Type B pancreatic cell (in vitro differentiated cells): ENCODE measurements at regions not wholly inside any gene's neighbourhood (a gene's known extent, or its start where the extent isn't known, plus 50 kb on each side); places are given as distances from the start of the nearest gene placed in this dataset.

Experiments
- DNase-seq: peaks from one replicate; pipeline ENCODE4 v3.0.0; 2021; ENCODE audit warnings: mixed read lengths; ENCODE audit not compliant: unreplicated experiment; ENCODE audit errors: extremely low spot score
- H3K27ac Mint-ChIP-seq: 2 replicates; pipeline ENCODE4 v1.8.0; 2021; ENCODE audit warnings: mild to moderate bottlenecking, mixed read lengths
- H3K27me3 Mint-ChIP-seq: 2 replicates; pipeline ENCODE4 v1.8.0; 2021; ENCODE audit warnings: mixed read lengths
- H3K36me3 Mint-ChIP-seq: 2 replicates; pipeline ENCODE4 v1.8.0; 2021; ENCODE audit warnings: mixed read lengths
- H3K4me1 Mint-ChIP-seq: one replicate; pipeline ENCODE4 v1.8.0; 2021; ENCODE audit warnings: mixed read lengths; ENCODE audit not compliant: unreplicated experiment
- H3K4me3 Mint-ChIP-seq: 2 replicates; pipeline ENCODE4 v1.8.0; 2021; ENCODE audit warnings: mild to moderate bottlenecking, mixed read lengths
- H3K9me3 Mint-ChIP-seq: 2 replicates; pipeline ENCODE4 v1.8.0; 2021; ENCODE audit warnings: mixed read lengths
- TF ChIP-seq, protein P1 (sequence below): fragments of 200-600 bp; sonication (generic); conservative IDR thresholded peaks from 2 replicates; pipeline ENCODE4 v1.5.0; 2021; ENCODE audit warnings: antibody characterized with exemption, mild to moderate bottlenecking

DNA sequence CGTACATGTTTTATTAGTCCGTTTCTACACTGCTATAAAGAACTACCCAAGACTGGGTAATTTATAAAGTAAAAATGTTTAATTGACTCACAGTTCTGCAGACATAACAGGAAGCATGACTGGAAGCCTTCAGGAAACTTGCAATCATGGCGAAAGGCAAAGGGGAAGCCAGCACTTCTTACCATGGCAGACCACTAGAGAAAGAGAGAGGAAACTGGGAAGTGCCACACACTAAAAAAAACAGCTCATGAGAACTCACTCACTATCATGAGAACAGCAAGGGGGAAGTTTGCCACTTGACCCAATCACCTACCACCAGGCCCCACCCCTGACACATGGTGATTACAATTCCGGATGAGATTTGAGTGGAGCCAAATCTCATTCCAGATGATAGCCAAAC lies 466.2 kb downstream of the IRS1 start:
- Mint-ChIP-seq H3K4me1 (peaks cover 8% of the 10 kb centered on the region), H3K4me3 (no peak overlapping the region), H3K27me3 (no peaks in the 10 kb centered on the region), H3K9me3 (no peaks in the 10 kb centered on the region), H3K36me3 (no peaks in the 10 kb centered on the region), H3K27ac (no peak overlapping the region)
- no peak for DNase-seq
- TF ChIP-seq, protein P1, sequence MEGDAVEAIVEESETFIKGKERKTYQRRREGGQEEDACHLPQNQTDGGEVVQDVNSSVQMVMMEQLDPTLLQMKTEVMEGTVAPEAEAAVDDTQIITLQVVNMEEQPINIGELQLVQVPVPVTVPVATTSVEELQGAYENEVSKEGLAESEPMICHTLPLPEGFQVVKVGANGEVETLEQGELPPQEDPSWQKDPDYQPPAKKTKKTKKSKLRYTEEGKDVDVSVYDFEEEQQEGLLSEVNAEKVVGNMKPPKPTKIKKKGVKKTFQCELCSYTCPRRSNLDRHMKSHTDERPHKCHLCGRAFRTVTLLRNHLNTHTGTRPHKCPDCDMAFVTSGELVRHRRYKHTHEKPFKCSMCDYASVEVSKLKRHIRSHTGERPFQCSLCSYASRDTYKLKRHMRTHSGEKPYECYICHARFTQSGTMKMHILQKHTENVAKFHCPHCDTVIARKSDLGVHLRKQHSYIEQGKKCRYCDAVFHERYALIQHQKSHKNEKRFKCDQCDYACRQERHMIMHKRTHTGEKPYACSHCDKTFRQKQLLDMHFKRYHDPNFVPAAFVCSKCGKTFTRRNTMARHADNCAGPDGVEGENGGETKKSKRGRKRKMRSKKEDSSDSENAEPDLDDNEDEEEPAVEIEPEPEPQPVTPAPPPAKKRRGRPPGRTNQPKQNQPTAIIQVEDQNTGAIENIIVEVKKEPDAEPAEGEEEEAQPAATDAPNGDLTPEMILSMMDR: no peak

DNA sequence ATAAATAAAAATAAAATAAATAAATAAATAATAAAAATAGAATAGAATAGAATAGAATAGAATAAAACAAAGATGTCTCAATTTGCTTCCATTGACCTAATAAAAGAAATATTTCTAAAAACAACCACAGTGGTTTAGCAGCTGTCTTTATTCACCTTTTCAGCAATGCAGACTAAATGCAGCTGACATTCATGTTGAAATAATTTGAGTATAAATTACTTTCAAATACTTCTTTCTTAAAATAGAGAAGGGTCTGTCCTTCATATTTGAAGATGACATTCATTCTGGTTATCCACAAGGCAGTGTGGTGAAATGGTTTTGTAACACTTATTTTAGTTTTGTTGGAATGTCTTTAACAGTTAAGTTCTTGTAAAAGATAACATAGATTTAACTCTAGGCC lies 469.4 kb downstream of the IRS1 start:
- H3K9me3 Mint-ChIP-seq: no peaks in the 10 kb centered on the region
- DNase-seq: no peak
- H3K4me3 Mint-ChIP-seq: no peak overlapping the region
- peaks cover 7% of the 10 kb centered on the region for H3K4me1 Mint-ChIP-seq
- H3K27me3 Mint-ChIP-seq: no peaks in the 10 kb centered on the region
- no peaks in the 10 kb centered on the region for H3K36me3 Mint-ChIP-seq
- no peak overlapping the region for H3K27ac Mint-ChIP-seq
- TF ChIP-seq, protein P1: no peak

DNA sequence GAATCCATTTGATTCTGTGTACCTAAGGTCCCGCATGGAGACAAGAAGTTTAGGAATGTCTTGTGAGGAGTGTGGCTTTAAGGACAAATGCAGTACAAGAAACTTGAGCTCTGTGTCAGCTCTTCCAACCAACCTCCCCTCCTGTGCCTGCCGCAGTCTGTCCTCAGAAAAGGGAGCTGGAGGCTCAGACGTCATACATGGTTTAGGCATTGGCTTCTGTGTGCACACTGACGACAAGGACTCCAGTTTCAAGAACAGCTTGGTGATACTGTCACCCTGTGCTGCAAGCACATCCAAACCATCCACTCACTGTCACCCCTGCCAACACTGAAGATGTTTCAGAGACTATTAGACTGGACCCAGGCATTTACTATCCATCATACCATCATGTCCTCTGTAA lies 470.4 kb downstream of the IRS1 start:
- Mint-ChIP-seq H3K9me3 (no peaks in the 10 kb centered on the region), H3K27ac (no peak overlapping the region), H3K4me1 (peaks cover 3% of the 10 kb centered on the region), H3K4me3 (no peak overlapping the region), H3K36me3 (no peaks in the 10 kb centered on the region), H3K27me3 (no peaks in the 10 kb centered on the region)
- DNase-seq: no peak
- TF ChIP-seq, protein P1: no peak

DNA sequence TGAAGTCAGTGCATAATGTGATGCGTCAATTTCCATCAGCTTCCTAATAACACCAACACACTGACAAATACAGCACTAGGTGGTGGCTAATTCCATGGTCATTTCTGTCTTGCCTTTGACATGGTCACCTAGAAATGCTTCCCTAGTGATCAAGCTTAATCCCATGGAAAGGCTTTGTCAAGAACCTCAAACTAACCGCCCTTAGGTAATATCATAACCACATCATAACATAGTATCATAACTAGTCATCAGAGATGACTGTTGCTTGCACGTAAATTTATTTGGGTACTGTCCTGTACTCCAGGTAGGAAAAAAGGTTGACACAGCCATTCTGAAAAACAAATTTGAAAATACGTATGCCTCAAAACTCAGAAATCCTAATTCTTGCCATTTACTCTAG lies 471.8 kb downstream of the IRS1 start:
- DNase-seq: no peak
- Mint-ChIP-seq H3K9me3 (no peaks in the 10 kb centered on the region), H3K27ac (no peak overlapping the region), H3K27me3 (no peaks in the 10 kb centered on the region), H3K36me3 (no peaks in the 10 kb centered on the region), H3K4me1 (peaks cover 3% of the 10 kb centered on the region), H3K4me3 (no peak overlapping the region)
- TF ChIP-seq, protein P1: no peak

DNA sequence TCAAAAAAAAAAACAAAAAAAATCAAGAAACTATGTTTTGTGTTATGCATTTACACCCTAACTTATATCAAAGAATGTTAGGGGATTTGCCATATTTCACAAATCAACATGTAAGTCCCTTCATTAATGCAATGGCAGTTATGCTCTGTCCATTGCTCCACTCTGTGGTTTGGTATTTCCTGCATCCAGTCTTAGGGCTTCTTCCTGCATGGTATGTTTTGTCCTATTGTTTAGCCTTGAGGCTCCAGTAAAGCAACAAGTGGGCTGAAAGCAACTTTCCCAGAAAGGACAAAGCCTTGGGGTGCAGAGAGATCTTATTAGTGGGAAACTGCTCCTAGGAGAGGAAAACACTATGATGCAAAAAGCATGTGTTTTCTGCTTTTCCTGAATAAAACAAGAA lies 474.1 kb downstream of the IRS1 start:
- no peak overlapping the region for H3K27ac Mint-ChIP-seq

More for the DNA sequence above, 474.1 kb downstream of the IRS1 start:
- Mint-ChIP-seq H3K9me3 (no peaks in the 10 kb centered on the region), H3K36me3 (no peaks in the 10 kb centered on the region), H3K27me3 (no peaks in the 10 kb centered on the region), H3K4me1 (peaks cover 3% of the 10 kb centered on the region), H3K4me3 (no peak overlapping the region)
- no peak for DNase-seq
- TF ChIP-seq, protein P1: no peak
